ENCODE measurements at regions not wholly inside any gene's neighbourhood (a gene's known extent, or its start where the extent isn't known, plus 50 kb on each side); places are given as distances from the start of the nearest gene placed in this dataset.
A peak's percentile ranks its signal among the peaks of the same experiment; 100 is the strongest.

- Histone ChIP-seq H3K27ac (ENCODE audit: low read depth, low read length) (no peak overlapping the region), H3K9ac (ENCODE audit: extremely low read depth, low read length, poor library complexity, severe bottlenecking) (no peak overlapping the region), H3K4me1 (ENCODE audit: control insufficient read depth, insufficient read depth, low read length) (no peaks in the 10 kb centered on the region), H3K27me3 (ENCODE audit: control insufficient read depth, insufficient read depth, low read length, poor library complexity, severe bottlenecking) (peaks cover 21% of the 10 kb centered on the region), H3K9me3 (ENCODE audit: control insufficient read depth, low read length) (no peaks in the 10 kb centered on the region), H3K4me3 (ENCODE audit: low read length) (no peak overlapping the region), H3K36me3 (ENCODE audit: control insufficient read depth, insufficient read depth, low read length) (no peaks in the 10 kb centered on the region)
- Mint-ChIP-seq H3K36me3 (ENCODE audit: low read depth) (no peaks in the 10 kb centered on the region), H3K27ac (no peak overlapping the region), H3K9me3 (no peaks in the 10 kb centered on the region), H3K4me1 (peaks cover 13% of the 10 kb centered on the region), H3K4me3 (no peak overlapping the region), H3K27me3 (ENCODE audit: insufficient read depth) (peaks cover 17% of the 10 kb centered on the region)
- TF ChIP-seq CTCF (conservative IDR thresholded peaks at IDR 0.05) = no peak
- WGBS, 2 experiments (ENCODE audit: insufficient coverage in 1 of 2, insufficient read length in 1 of 2) = 95 to 100% methylated on average over 2 to 4 of the region's 4 CpGs
- no peak for DNase-seq
These were observed 150.7 kb downstream of the KLF13 start for GRCh38 chr15:31477301-31477700.

- Histone ChIP-seq H3K4me1 (ENCODE audit: control insufficient read depth, insufficient read depth, low read length) (no peaks in the 10 kb centered on the region), H3K36me3 (ENCODE audit: control insufficient read depth, insufficient read depth, low read length) (no peaks in the 10 kb centered on the region), H3K9me3 (ENCODE audit: control insufficient read depth, low read length) (no peaks in the 10 kb centered on the region), H3K4me3 (ENCODE audit: low read length) (no peak overlapping the region), H3K27ac (ENCODE audit: low read depth, low read length) (no peak overlapping the region), H3K9ac (ENCODE audit: extremely low read depth, low read length, poor library complexity, severe bottlenecking) (no peak overlapping the region), H3K27me3 (ENCODE audit: control insufficient read depth, insufficient read depth, low read length, poor library complexity, severe bottlenecking) (peaks cover 29% of the 10 kb centered on the region)
- H3K36me3 Mint-ChIP-seq (ENCODE audit: low read depth) = no peaks in the 10 kb centered on the region
- no peak overlapping the region for H3K27ac Mint-ChIP-seq
- H3K27me3 Mint-ChIP-seq (ENCODE audit: insufficient read depth) = peaks cover 25% of the 10 kb centered on the region
- no peak for TF ChIP-seq CTCF (conservative IDR thresholded peaks at IDR 0.05)
- H3K4me1 Mint-ChIP-seq = peaks cover 13% of the 10 kb centered on the region
- H3K9me3 Mint-ChIP-seq = no peaks in the 10 kb centered on the region
- DNase-seq = peak; percentile 13
- WGBS, 2 experiments (ENCODE audit: insufficient coverage in 1 of 2, insufficient read length in 1 of 2) = 93 to 97% methylated on average over 5 to 7 of the region's 8 CpGs
- no peak overlapping the region for H3K4me3 Mint-ChIP-seq
These were observed 151.4 kb downstream of the KLF13 start for GRCh38 chr15:31477851-31478701.

- no peak overlapping the region for H3K27ac Mint-ChIP-seq
- no peak overlapping the region for H3K27ac ChIP-seq (ENCODE audit: low read depth, low read length)
- 88 to 93% methylated on average over 10 to 13 of the region's 13 CpGs for WGBS, 2 experiments (ENCODE audit: insufficient coverage in 1 of 2, insufficient read length in 1 of 2)
- DNase-seq = peak; percentile 34
- peaks cover 34% of the 10 kb centered on the region for H3K27me3 ChIP-seq (ENCODE audit: control insufficient read depth, insufficient read depth, low read length, poor library complexity, severe bottlenecking)
- H3K4me3 ChIP-seq (ENCODE audit: low read length) = no peak overlapping the region
- H3K9ac ChIP-seq (ENCODE audit: extremely low read depth, low read length, poor library complexity, severe bottlenecking) = no peak overlapping the region
- no peak for TF ChIP-seq CTCF (conservative IDR thresholded peaks at IDR 0.05)
- peaks cover 13% of the 10 kb centered on the region for H3K4me1 Mint-ChIP-seq
- H3K36me3 Mint-ChIP-seq (ENCODE audit: low read depth) = no peaks in the 10 kb centered on the region
- H3K27me3 Mint-ChIP-seq (ENCODE audit: insufficient read depth) = peaks cover 25% of the 10 kb centered on the region
- H3K9me3 ChIP-seq (ENCODE audit: control insufficient read depth, low read length) = no peaks in the 10 kb centered on the region
- no peaks in the 10 kb centered on the region for H3K36me3 ChIP-seq (ENCODE audit: control insufficient read depth, insufficient read depth, low read length)
- H3K9me3 Mint-ChIP-seq = no peaks in the 10 kb centered on the region
- H3K4me1 ChIP-seq (ENCODE audit: control insufficient read depth, insufficient read depth, low read length) = no peaks in the 10 kb centered on the region
- H3K4me3 Mint-ChIP-seq = no peak overlapping the region
These were observed 152.1 kb downstream of the KLF13 start for GRCh38 chr15:31478702-31479221.

Data from endodermal cell (in vitro differentiated cells).